NCI-H524 treated with DMSO at 0.1 percent for 48 hours (cell line): ENCODE measurements at regions not wholly inside any gene's neighbourhood (a gene's known extent, or its start where the extent isn't known, plus 50 kb on each side); places are given as distances from the start of the nearest gene placed in this dataset.
A peak's percentile ranks its signal among the peaks of the same experiment; 100 is the strongest.
"Not testable (repeated sequence)": the region's sequence is repeated elsewhere in the genome, so short reads cannot be mapped to it uniquely, and the experiment has no call there.

Source experiments
- DNase-seq: peaks from one replicate; lab custom pipeline; 2025; lab: John Stamatoyannopoulos, UW

DNA sequence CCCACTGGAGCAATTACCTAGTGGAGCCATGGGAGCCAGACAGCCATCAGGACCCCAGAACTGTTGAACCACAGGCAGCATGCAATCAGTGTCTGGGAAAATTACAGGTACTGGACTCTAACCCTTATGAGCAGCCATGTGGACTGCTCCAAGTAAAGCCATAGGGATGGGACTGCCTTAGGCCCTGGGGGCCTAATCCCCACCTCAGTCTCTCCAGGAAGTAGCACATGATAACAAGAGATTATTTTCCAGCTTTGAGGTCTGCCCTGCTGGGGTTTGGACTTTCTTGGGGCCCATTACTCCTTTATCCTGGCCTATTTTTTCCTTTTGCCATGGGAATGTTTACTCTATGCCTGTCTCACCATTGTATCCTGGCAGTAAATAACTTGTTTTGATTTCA lies 226.8 kb downstream of the AEBP2 start:
- DNase-seq: no peak

DNA sequence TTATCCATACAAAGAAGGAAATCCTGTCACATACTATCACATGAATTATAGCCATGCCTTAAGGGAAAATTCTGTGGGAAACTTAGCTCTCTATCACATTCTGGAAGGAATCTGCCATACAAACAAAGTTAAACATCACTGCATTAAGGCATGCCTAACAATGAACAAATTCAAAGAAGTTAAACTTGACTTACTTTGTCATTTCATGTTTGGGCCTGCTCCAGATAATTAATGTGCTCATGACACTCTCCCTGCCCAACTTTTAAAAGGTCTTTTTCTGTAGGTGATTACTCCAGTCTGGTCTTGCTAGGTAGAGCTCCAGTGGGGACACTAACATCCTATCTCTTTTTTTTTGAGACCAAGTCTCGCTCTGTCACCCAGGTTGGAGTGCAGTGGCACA lies 230.5 kb downstream of the AEBP2 start:
- no peak for DNase-seq

GRCh38 chr12:19671695-19672094 lies 232.4 kb downstream of the AEBP2 start:
- peak; percentile 27 for DNase-seq

DNA sequence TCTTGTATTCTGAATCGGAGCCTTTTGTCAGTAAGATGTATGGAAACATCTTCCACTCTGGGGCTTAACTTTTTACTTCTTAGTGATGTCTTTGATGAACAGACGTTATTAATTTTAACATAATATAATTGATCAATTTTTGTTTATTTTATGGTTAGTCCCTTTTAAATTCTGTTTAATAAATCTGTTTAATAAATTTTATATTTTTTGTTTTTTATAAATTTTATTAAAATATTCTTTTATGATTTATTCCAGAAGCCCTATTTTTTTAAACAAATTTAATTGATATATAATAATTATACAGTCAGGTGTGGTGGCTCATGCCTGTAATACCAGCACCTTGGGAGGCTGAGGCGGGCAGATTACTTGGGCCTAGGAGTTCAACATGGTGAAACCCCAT lies 235.1 kb downstream of the AEBP2 start:
- DNase-seq: no peak

DNA sequence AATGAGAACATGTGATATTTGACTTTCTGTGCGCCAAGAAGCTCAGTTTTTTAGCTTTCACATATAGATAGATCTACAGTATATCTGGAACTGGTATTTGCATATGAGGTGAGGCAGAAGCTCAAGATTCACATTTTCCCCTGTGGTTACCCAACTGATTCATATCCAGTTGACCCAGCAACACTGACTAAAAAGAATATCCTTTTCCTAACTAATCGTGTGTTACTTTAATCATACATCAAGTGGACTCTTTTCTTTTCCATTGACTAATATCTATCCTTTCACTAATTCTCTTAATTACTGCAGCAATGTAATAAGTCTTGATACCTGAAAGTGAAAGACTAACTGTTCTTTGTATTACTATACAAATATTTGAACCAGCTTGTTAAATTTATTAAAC lies 236.1 kb downstream of the AEBP2 start:
- DNase-seq: no peak

DNA sequence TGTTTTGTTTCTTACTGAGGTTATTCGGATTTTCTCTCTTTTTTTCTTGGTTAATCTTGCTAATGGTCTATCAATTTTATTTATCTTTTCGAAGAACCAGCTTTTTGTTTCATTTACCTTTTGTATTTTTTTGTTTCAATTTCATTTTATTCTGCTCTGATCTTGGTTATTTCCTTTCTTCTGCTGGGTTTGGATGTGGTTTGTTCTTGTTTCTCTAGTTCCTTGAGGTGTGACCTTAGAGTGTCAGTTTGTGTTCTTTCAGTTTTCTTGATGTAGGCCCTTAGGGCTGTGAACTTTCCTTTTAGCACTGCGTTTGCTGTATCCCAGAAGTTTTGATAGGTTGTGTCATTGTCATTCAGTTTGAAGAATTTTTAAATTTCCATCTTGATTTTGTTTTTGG lies 239.2 kb downstream of the AEBP2 start:
- DNase-seq: not testable (repeated sequence)

GRCh38 chr12:19681007-19681406 lies 241.7 kb downstream of the AEBP2 start:
- no peak for DNase-seq

- no peak for DNase-seq
These were observed 244.1 kb downstream of the AEBP2 start for GRCh38 chr12:19683178-19683927.

DNA sequence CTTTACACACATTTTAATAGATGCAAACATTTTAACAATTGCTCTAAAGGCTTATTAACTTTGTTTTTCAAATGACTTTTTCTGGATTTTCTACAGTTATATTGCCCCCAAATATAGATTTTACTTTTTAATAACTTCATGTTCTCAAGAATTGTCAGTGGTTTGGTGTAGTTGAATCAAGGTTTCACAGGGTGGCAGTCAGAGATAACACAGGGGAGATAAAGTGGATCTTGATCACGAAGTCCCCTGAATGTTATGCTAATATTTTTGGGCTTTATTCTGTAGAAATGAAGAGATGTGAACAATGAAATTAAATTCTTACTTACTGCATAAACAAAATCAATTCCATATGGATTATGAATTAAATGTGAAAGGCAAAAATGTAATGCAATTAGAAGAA lies 248.1 kb downstream of the AEBP2 start:
- no peak for DNase-seq

DNA sequence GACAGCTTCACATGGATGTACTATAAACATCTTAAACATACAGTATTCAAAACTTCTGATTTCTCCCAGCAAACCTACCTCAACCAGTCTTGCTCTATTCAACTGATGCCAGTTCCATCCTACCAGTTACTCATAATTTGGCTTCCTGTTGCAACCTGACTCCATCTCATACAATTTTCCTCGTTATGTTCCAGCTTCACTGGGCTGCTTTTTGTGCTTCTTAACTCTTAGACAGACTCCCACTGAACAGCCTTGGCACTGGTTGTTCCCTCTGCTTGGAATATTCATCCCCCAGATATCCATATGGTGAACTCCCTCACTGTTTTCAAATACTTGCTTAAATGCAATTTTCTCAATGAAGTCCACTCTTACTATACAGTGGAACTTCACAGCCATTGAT lies 249.2 kb downstream of the AEBP2 start:
- no peak for DNase-seq

DNA sequence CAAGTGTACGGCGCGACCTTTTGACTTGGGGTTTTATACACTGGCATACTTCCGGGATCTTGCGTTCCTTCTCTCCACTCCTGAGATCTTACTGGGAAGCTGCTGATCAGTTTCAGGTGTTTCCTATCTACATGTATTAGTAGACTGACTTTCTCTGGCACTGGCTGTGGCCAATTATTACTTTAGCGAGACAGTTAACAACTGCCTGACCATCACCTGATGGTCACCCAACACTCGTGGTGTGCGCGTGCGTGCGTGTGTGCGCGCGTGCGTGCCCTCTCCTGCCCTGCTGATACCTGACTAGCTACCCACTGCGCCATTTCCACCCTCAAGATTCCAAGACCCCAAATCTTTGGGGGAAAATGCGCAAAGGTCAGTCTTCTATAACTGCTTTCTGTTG lies 249.9 kb downstream of the AEBP2 start:
- DNase-seq: no peak

DNA sequence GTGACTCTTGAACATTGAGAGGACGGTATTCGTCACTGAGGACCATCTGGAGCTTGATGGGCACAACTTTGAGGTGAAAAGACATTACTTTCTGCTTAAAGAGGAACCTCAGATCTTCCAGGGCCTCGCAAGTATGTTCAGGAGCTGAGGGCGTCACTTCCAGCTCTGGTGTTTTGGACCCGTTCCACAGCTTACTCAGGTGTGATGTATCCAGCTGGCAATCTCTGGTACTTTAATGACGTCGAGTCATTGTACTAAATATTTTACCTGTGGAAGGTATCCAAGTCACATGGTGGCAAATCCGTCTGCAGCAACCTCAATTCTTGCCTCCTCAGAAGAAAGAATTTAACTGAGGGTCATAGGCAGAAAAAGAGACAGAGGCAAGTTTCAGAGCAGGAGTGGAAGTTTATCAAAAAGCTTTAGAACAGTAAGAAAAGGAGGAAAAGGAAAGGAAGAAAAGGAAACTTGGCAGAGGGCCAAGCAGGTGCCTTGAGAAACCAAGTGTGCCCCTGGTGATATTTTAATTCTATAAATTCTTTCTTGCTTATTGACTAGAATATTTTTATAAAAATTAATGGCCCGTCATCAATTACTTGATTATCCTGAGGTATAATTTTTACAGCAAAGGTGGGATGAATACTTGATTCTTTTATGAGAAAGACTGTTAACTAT lies 250.6 kb downstream of the AEBP2 start:
- DNase-seq: no peak

DNA sequence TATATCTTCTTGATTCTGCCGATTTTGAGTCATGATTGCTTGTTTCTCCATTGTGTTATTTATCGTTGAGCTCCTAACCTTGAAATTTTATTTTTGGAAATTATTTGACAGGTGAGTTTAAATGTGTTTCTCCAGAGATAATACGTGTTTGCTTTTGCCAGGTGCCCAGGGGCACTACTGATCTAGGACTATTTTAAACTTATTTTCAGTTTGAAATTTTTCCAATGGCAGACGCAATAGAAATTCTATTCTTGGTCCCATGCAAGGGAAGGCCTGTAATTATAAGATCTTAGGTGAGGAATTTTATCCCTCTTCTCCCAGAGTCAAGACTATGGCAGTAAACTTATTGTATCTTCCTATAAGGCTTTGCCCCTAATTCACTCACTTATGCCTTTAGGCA lies 252.8 kb downstream of the AEBP2 start:
- no peak for DNase-seq

DNA sequence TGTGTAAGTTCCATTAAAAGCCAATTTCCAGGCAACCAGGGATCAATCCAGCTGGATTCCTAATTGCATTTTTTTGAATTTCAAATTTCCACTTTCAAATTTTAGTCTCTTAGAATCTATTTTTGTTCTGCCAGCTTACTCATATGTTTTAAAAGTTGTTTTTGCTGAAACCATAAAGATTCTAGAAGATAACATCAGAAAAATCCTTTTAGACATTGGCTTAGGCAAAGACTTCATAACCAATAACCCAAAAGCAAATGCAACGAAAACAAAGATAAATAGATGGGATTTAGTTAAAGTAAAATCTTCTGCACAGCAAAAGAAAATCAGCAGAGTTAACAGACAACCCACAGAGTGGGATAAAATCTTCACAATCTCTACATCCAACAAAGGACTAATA lies 253.3 kb downstream of the AEBP2 start:
- no peak for DNase-seq

GRCh38 chr12:19694627-19695026 lies 255.3 kb downstream of the AEBP2 start:
- no peak for DNase-seq

GRCh38 chr12:19695244-19696098 lies 256.2 kb downstream of the AEBP2 start:
- no peak for DNase-seq

DNA sequence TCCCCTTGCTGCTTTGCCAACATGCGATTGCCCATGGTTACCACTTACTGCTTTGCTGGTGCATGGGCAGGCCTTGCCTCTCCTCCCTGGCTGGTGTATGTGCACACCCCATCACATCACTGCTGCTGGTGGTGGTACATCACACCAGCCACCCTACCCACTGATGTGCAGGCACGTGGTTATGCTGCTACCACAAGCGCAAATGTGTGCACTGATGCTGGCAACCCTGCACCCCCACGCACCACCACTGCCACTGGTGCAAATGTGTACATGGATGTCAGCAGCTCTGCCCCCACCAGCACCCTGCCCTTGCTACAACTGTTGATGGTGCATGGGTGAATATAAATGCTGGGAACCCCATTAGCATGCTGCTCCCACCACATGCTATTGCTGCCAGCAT lies 261.7 kb downstream of the AEBP2 start:
- no peak for DNase-seq

DNA sequence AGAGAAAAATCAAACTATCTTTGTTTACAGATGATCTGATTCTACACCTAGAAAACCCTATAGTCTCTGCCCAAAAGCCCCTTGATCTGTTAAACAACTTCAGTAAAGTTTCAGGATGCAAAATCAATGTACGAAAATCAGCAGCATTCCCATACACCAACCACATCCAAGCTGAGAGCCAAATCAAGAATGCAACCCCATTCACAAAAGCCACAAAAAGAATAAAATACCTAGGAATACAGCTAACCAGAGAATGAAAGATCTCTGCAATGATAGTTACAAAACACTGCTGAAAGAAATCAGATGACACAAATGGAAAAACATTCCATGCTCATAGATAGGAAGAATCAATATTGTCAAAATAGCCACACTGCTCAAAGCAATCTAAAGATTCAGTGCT lies 265.7 kb downstream of the AEBP2 start:
- no peak for DNase-seq

- no peak for DNase-seq
These were observed 267.6 kb downstream of the AEBP2 start for GRCh38 chr12:19706936-19707335.

- DNase-seq: no peak
These were observed 268.7 kb downstream of the AEBP2 start for GRCh38 chr12:19707948-19708409.

GRCh38 chr12:19709889-19710288 lies 270.6 kb downstream of the AEBP2 start:
- DNase-seq: no peak
